Left lung (tissue), 4 donors: ENCODE measurements at regions not wholly inside any gene's neighbourhood (a gene's known extent, or its start where the extent isn't known, plus 50 kb on each side); places are given as distances from the start of the nearest gene placed in this dataset.
"Not testable (repeated sequence)": the region's sequence is repeated elsewhere in the genome, so short reads cannot be mapped to it uniquely, and the experiment has no call there.

Experiments used
- ATAC-seq: fragments of 200-7000 bp; cut with Tn5 transposase; one replicate; pipeline ENCODE4 v1.9.1; 2020; ENCODE audit warnings: moderate library complexity
- DNase-seq, 4 donors: peaks; one replicate each; pipeline ENCODE4 v3.0.0-alpha.2; 2013 to 2020
- H3K27ac ChIP-seq, 2 donors: fragments of 200-600 bp; sonication (generic) in 1 of 2; one replicate each; pipeline versions ENCODE4 v1.5.0 to v1.8.0; 2020 to 2021
- H3K27me3 ChIP-seq, 2 donors: fragments of 200-600 bp; sonication (generic) in 1 of 2; one replicate each; pipeline versions ENCODE4 v1.5.0 to v1.8.0; 2020 to 2021
- H3K36me3 ChIP-seq, 2 donors: fragments of 200-600 bp; sonication (generic) in 1 of 2; one replicate each; pipeline versions ENCODE4 v1.5.0 to v1.8.0; 2020 to 2021
- H3K4me1 ChIP-seq, 2 donors: fragments of 200-600 bp; one replicate each; pipeline ENCODE4 v1.8.0; 2021
- H3K4me3 ChIP-seq, 2 donors: fragments of 200-600 bp; sonication (generic) in 1 of 2; one replicate each; pipeline versions ENCODE4 v1.5.0 to v1.8.0; 2020 to 2021; ENCODE audit warnings: mild to moderate bottlenecking in 1 of 2
- H3K9me3 ChIP-seq, 2 donors: fragments of 200-600 bp; sonication (generic) in 1 of 2; one replicate each; pipeline versions ENCODE4 v1.5.0 to v1.8.0; 2020 to 2021
- intact Hi-C, 2 donors: fragments of 100-400 bp; cut with DNase I; formaldehyde crosslinking; loops; one replicate each; pipeline versions ENCODE4 v1.11.2 to v1.14.2; 2022
- donor health status: DM: no; HTN: yes; CAD: no.
- donor health status: DM: no; HTN: no; CAD: no.

GRCh38 chr14:19166056-19166455, 198.8 kb downstream of the POTEM start:
- H3K36me3 ChIP-seq, H3K27me3 ChIP-seq, ATAC-seq, intact Hi-C loops, DNase-seq, H3K27ac ChIP-seq, H3K4me3 ChIP-seq, H3K4me1 ChIP-seq: not testable (repeated sequence)
- H3K9me3 ChIP-seq, result peaks cover 0 to 27% of the 10 kb centered on the region in 2 donors

GRCh38 chr14:19167454-19168190, 200.4 kb downstream of the POTEM start:
- intact Hi-C loops, H3K36me3 ChIP-seq, H3K4me1 ChIP-seq, H3K27ac ChIP-seq, H3K27me3 ChIP-seq, ATAC-seq, H3K4me3 ChIP-seq: not testable (repeated sequence)
- H3K9me3 ChIP-seq, result peaks cover 0 to 15% of the 10 kb centered on the region in 2 donors
- peak in 1 of 4 donors; percentile 75 for DNase-seq

GRCh38 chr14:19168261-19168660, 201.0 kb downstream of the POTEM start:
- H3K27ac ChIP-seq, intact Hi-C loops, H3K4me3 ChIP-seq, ATAC-seq, H3K4me1 ChIP-seq, H3K36me3 ChIP-seq, H3K27me3 ChIP-seq: not testable (repeated sequence)
- H3K9me3 ChIP-seq, result peaks cover 0 to 15% of the 10 kb centered on the region in 2 donors
- DNase-seq, result peak in 1 of 4 donors; percentile 71

- H3K36me3 ChIP-seq, H3K27me3 ChIP-seq, H3K27ac ChIP-seq, intact Hi-C loops, H3K4me1 ChIP-seq, ATAC-seq, H3K4me3 ChIP-seq, DNase-seq: not testable (repeated sequence)
- H3K9me3 ChIP-seq, result peaks cover 0 to 13% of the 10 kb centered on the region in 2 donors
Observed at GRCh38 chr14:19169561-19170362, 202.5 kb downstream of the POTEM start.

GRCh38 chr14:19172745-19173144, 205.5 kb downstream of the POTEM start:
- DNase-seq, ATAC-seq, H3K36me3 ChIP-seq, H3K4me3 ChIP-seq, H3K27me3 ChIP-seq, H3K4me1 ChIP-seq, H3K27ac ChIP-seq, intact Hi-C loops, H3K9me3 ChIP-seq: not testable (repeated sequence)

GRCh38 chr14:19173188-19173587, 206.0 kb downstream of the POTEM start:
- DNase-seq, H3K9me3 ChIP-seq, H3K4me3 ChIP-seq, intact Hi-C loops, H3K4me1 ChIP-seq, H3K27ac ChIP-seq, H3K27me3 ChIP-seq, H3K36me3 ChIP-seq, ATAC-seq: not testable (repeated sequence)

GRCh38 chr14:19177435-19177834, 210.2 kb downstream of the POTEM start:
- H3K27me3 ChIP-seq, ATAC-seq, H3K4me1 ChIP-seq, H3K27ac ChIP-seq, H3K4me3 ChIP-seq, intact Hi-C loops, DNase-seq, H3K36me3 ChIP-seq, H3K9me3 ChIP-seq: not testable (repeated sequence)

GRCh38 chr14:19180297-19180696, 213.1 kb downstream of the POTEM start:
- H3K4me1 ChIP-seq, ATAC-seq, intact Hi-C loops, H3K9me3 ChIP-seq, H3K27me3 ChIP-seq, H3K4me3 ChIP-seq, H3K36me3 ChIP-seq, H3K27ac ChIP-seq, DNase-seq: not testable (repeated sequence)

GRCh38 chr14:19180881-19181280, 213.6 kb downstream of the POTEM start:
- H3K36me3 ChIP-seq, DNase-seq, intact Hi-C loops, H3K27ac ChIP-seq, H3K27me3 ChIP-seq, H3K4me3 ChIP-seq, ATAC-seq, H3K9me3 ChIP-seq, H3K4me1 ChIP-seq: not testable (repeated sequence)

GRCh38 chr14:19195146-19195545, 227.9 kb downstream of the POTEM start:
- intact Hi-C loops, ATAC-seq, H3K27me3 ChIP-seq: not testable (repeated sequence)

GRCh38 chr14:19197488-19198234, 230.4 kb downstream of the POTEM start:
- intact Hi-C loops, H3K4me3 ChIP-seq, H3K27ac ChIP-seq, H3K27me3 ChIP-seq, H3K9me3 ChIP-seq, DNase-seq, H3K36me3 ChIP-seq, H3K4me1 ChIP-seq: not testable (repeated sequence)
- peak; percentile 62 for ATAC-seq

More at GRCh38 chr14:19195146-19195545, 227.9 kb downstream of the POTEM start:
- H3K4me1 ChIP-seq, H3K27ac ChIP-seq, H3K9me3 ChIP-seq, DNase-seq, H3K4me3 ChIP-seq, H3K36me3 ChIP-seq: not testable (repeated sequence)

- H3K27ac ChIP-seq, H3K4me1 ChIP-seq, H3K9me3 ChIP-seq, H3K4me3 ChIP-seq, H3K36me3 ChIP-seq, DNase-seq, H3K27me3 ChIP-seq, ATAC-seq, intact Hi-C loops: not testable (repeated sequence)
Observed at GRCh38 chr14:19198341-19198740, 231.1 kb downstream of the POTEM start.
